ENCODE measurements at regions not wholly inside any gene's neighbourhood (a gene's known extent, or its start where the extent isn't known, plus 50 kb on each side); places are given as distances from the start of the nearest gene placed in this dataset.
A peak's percentile ranks its signal among the peaks of the same experiment; 100 is the strongest.

DNA sequence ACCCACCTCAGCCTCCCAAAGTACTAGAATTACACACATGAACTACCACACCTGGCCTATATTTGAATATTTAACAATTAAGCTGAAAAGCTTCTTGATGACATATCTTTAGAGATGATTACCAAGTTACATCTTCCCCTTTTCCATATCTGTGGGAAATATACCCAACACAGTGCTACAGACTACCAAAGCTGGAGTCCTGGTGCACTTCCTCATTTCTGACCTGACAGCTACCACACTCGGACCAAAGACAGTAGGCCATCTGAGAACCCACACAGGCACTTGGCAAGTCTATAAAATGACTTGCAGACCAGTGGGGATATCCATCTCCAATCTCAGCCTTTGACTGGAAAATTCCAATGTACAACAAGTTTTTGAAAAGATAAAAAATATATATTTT lies 270.4 kb upstream of the KLF14 start:
- Mint-ChIP-seq H3K27ac (no peak overlapping the region), H3K36me3 (ENCODE audit: insufficient read depth) (no peaks in the 10 kb centered on the region), H3K9me3 (ENCODE audit: low read depth) (peaks cover 3% of the 10 kb centered on the region), H3K27me3 (no peaks in the 10 kb centered on the region), H3K4me3 (ENCODE audit: low read depth) (no peak overlapping the region), H3K4me1 (ENCODE audit: low read depth) (peaks cover 3% of the 10 kb centered on the region)
- TF ChIP-seq, protein P1, sequence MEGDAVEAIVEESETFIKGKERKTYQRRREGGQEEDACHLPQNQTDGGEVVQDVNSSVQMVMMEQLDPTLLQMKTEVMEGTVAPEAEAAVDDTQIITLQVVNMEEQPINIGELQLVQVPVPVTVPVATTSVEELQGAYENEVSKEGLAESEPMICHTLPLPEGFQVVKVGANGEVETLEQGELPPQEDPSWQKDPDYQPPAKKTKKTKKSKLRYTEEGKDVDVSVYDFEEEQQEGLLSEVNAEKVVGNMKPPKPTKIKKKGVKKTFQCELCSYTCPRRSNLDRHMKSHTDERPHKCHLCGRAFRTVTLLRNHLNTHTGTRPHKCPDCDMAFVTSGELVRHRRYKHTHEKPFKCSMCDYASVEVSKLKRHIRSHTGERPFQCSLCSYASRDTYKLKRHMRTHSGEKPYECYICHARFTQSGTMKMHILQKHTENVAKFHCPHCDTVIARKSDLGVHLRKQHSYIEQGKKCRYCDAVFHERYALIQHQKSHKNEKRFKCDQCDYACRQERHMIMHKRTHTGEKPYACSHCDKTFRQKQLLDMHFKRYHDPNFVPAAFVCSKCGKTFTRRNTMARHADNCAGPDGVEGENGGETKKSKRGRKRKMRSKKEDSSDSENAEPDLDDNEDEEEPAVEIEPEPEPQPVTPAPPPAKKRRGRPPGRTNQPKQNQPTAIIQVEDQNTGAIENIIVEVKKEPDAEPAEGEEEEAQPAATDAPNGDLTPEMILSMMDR (IDR thresholded peaks at IDR 0.05; ENCODE audit: unreplicated experiment): no peak
- no peak for DNase-seq (ENCODE audit: low spot score, unreplicated experiment)

DNA sequence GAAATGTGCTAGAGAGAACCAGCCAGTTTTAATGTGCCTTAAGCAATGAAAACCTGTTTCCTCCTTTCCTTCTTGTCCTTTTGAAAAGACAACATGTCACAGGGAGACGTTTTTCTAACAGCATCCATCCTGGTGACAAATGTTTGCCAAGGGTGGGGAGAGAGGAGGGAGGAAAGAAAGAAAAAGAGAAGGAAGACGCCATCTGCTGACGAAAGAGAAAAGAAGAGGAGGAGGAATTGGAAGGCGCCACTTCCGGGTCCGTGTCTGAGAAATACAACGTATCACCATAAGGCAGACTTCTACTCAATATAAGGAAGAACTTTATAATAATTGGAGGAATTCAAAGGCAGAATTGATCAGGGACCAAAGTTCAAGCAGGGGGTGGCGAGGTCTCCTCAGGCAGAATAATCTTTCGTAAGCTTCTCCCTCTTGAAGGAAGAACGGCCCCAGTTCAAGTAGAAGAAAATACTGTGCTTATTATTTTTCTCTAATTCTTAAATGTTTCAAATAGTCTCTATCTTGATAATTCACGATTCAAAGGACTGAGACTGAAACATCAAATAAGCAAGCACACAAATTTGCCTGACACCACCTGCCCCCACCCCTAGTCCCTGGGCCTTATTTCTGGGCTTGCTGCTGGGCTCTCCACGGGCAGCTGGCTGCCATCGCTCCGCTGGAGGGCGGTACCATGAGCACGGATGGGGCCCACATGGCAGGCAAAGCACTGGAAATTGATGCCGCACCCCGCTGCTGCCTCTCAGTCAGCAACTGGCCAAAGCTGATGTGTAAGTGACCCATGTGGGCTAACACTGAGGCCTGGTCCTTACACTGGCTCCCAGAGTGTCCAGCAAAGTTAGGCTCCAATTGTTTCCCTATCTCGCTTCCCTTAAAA lies 273.7 kb upstream of the KLF14 start:
- DNase-seq (ENCODE audit: low spot score, unreplicated experiment): no peak
- peaks cover 3% of the 10 kb centered on the region for H3K4me1 Mint-ChIP-seq (ENCODE audit: low read depth)
- no peaks in the 10 kb centered on the region for H3K9me3 Mint-ChIP-seq (ENCODE audit: low read depth)
- no peak overlapping the region for H3K4me3 Mint-ChIP-seq (ENCODE audit: low read depth)
- no peaks in the 10 kb centered on the region for H3K36me3 Mint-ChIP-seq (ENCODE audit: insufficient read depth)
- peak overlapping the region; percentile 63 for H3K27ac Mint-ChIP-seq
- H3K27me3 Mint-ChIP-seq: no peaks in the 10 kb centered on the region
- TF ChIP-seq, protein P1 (IDR thresholded peaks at IDR 0.05; ENCODE audit: unreplicated experiment): peak; percentile 56

DNA sequence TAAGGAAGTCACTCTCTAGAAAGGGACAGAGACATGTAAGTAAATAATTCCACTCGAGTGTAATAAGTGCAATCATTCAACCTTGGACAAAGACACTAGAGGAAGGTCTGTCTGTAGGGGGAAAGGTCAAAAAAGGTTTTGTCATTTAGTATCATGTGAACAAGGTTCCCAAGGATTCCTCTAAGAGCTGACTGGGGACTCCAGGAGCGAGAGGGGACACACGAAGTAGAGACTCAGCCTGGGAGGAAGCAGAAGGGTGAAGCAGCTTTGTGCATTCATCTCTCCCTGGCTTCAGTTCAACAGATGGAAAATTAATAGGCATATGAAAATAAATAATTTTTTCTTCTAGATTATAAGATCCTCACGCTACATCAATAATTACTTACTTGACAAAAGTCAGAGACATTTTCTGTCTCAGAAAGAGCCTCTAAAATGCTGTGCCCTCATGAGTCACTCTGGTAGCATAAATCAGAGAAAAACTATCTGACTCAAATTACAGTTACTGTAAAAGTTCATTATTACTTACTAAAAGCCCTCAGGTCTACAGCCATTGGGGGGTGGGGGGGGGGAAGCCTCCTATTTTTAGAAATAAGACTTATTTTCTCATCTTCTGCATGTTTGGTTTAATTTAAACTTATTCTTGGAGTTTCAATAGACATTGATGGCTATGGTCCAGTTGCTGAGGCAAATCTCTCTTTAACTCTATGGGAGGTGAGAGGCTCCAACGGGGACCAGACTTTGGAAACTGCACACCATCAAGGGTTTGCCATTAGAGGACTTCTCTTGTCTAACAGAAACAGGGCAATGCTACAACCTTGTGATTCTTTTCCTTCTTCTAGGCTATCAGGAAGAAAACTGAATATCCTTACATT lies 275.1 kb upstream of the KLF14 start:
- TF ChIP-seq, protein P1 (IDR thresholded peaks at IDR 0.05; ENCODE audit: unreplicated experiment): no peak

DNA sequence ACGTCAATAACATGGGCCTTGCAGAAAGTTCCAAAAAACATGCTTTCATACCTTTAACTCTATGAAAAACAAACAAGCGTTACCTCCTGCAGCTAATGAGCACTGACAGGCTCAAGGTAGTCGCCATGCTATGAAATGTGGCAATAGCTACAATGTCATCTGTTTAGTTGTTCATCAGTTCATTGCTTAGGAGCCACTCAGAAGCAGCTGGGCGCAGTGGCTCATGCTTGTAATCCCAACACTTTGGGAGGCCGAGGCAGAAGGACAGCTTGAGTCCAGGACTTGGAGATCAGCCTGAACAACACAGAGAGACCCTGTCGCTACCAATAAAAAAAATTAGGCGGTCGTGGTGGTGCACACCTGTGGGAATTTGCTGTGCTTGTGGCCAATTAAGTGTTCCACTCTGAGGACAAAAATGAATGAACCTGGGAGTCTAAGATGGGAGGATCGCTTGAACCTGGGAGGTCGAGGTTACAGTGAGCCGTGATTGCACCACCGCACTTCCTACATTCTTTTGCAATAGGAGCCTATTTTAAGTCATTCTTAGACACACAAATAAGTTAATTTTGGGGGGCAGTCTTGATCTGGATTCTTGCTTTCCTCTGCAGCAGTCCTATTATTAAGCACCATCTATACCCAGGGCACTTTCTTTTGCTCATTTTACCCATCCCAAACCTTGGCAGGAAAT lies 276.2 kb upstream of the KLF14 start:
- Mint-ChIP-seq H3K27me3 (no peaks in the 10 kb centered on the region), H3K4me3 (ENCODE audit: low read depth) (no peak overlapping the region), H3K36me3 (ENCODE audit: insufficient read depth) (no peaks in the 10 kb centered on the region), H3K9me3 (ENCODE audit: low read depth) (no peaks in the 10 kb centered on the region), H3K27ac (no peak overlapping the region), H3K4me1 (ENCODE audit: low read depth) (peaks cover 3% of the 10 kb centered on the region)
- TF ChIP-seq, protein P1 (IDR thresholded peaks at IDR 0.05; ENCODE audit: unreplicated experiment): no peak
- DNase-seq (ENCODE audit: low spot score, unreplicated experiment): no peak

More for the DNA sequence above, 275.1 kb upstream of the KLF14 start:
- Mint-ChIP-seq H3K9me3 (ENCODE audit: low read depth) (no peaks in the 10 kb centered on the region), H3K27ac (no peak overlapping the region), H3K4me1 (ENCODE audit: low read depth) (peaks cover 3% of the 10 kb centered on the region), H3K4me3 (ENCODE audit: low read depth) (no peak overlapping the region), H3K27me3 (no peaks in the 10 kb centered on the region), H3K36me3 (ENCODE audit: insufficient read depth) (no peaks in the 10 kb centered on the region)
- no peak for DNase-seq (ENCODE audit: low spot score, unreplicated experiment)
